ENCODE measurements at regions not wholly inside any gene's neighbourhood (a gene's known extent, or its start where the extent isn't known, plus 50 kb on each side); places are given as distances from the start of the nearest gene placed in this dataset.
A peak's percentile ranks its signal among the peaks of the same experiment; 100 is the strongest.

GRCh38 chr12:54736549-54736948, 88.4 kb upstream of the DCD start:
- in situ Hi-C loops (cut with HindIII; ENCODE audit: low sequenced_read_pairs): no loop called here
- DNase-seq (ENCODE audit: low read depth, low spot score): no peak

GRCh38 chr12:54734196-54734950, 86.2 kb upstream of the DCD start:
- no peak for DNase-seq (ENCODE audit: low read depth, low spot score)
- TF ChIP-seq, protein P1, sequence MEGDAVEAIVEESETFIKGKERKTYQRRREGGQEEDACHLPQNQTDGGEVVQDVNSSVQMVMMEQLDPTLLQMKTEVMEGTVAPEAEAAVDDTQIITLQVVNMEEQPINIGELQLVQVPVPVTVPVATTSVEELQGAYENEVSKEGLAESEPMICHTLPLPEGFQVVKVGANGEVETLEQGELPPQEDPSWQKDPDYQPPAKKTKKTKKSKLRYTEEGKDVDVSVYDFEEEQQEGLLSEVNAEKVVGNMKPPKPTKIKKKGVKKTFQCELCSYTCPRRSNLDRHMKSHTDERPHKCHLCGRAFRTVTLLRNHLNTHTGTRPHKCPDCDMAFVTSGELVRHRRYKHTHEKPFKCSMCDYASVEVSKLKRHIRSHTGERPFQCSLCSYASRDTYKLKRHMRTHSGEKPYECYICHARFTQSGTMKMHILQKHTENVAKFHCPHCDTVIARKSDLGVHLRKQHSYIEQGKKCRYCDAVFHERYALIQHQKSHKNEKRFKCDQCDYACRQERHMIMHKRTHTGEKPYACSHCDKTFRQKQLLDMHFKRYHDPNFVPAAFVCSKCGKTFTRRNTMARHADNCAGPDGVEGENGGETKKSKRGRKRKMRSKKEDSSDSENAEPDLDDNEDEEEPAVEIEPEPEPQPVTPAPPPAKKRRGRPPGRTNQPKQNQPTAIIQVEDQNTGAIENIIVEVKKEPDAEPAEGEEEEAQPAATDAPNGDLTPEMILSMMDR (IDR thresholded peaks at IDR 0.05; ENCODE audit: low read depth, low read length): no peak
- no peak overlapping the region for H3K4me3 ChIP-seq (ENCODE audit: low read depth, low read length)
- in situ Hi-C loops (cut with HindIII; ENCODE audit: low sequenced_read_pairs): no loop called here

More at GRCh38 chr12:54736549-54736948, 88.4 kb upstream of the DCD start:
- TF ChIP-seq, protein P1 (IDR thresholded peaks at IDR 0.05; ENCODE audit: low read depth, low read length): no peak
- H3K4me3 ChIP-seq (ENCODE audit: low read depth, low read length): no peak overlapping the region

DNA sequence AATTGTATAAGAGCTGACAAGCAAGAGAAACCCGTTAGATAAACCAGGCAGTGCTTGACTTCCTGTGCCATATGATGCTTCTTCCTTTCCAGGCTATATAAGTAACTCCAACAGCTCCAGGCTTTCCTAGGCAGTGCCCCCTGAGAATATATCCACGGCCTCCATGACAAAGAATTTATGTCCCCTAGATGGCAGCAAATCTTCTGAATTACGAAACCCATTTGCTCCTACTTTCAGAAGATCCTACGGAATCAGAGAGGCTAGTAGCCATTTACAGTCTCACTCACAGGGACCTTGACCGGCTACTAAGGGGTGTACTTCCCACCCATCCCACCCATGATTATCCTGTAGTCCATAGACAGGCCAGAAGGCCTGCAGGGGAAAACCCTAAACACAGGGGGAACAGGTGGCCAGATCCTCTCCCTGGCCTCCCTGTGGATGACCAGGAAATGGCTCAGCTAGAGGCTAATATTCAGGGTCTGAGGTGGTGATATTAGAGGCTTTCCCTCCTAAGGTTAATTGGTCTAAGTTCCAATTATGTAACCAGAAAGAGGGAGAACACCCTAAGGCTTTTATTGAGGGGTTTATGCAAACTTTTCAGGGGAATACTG, 77.2 kb upstream of the DCD start:
- DNase-seq (ENCODE audit: low read depth, low spot score): no peak
- in situ Hi-C loops (cut with HindIII; ENCODE audit: low sequenced_read_pairs): no loop called here
- TF ChIP-seq, protein P1 (IDR thresholded peaks at IDR 0.05; ENCODE audit: low read depth, low read length): peak; percentile 38
- H3K4me3 ChIP-seq (ENCODE audit: low read depth, low read length): no peak overlapping the region

DNA sequence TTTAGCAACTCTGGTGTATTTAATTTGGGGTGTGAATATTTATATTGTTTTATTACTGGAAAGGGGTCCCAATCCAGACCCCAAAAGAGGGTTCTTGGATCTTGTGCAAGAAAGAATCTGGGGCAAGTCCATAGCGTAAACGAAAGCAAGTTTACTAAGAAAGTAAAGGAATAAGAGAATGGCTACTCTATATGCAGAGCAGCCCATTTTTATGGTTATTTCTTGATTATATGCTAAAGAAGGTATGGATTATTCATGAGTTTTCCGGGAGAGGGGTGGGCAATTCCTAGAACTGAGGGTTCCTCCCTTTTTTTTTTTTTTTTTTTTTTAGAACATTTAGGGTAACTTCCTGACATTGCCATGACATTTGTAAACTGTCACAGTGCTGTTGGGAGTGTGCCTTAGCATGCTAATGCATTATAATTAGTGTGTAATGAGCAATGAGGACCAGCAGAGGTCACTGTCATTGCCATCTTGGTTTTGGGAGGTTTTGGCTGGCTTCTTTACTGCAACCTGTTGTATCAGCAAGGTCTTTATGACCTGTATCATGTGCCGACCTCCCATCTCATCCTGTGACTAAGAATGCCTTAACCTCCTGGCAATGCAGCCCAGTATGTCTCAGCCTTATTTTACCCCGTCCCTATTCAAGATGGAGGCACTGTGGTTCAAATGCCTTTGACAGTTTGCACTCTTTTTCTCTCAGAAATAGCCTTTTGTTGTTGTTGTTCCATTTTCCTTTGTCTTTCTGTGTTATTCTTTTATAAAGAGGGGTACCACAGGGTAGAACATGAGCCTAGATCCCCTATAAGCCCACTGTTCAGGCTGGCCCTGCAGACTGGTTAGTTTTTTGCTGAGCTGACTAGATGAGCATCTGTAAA, 75.5 kb upstream of the DCD start:
- no peak overlapping the region for H3K4me3 ChIP-seq (ENCODE audit: low read depth, low read length)
- no peak for DNase-seq (ENCODE audit: low read depth, low spot score)
- in situ Hi-C loops (cut with HindIII; ENCODE audit: low sequenced_read_pairs): no loop called here
- TF ChIP-seq, protein P1 (IDR thresholded peaks at IDR 0.05; ENCODE audit: low read depth, low read length): peak; percentile 66

GRCh38 chr12:54721312-54721711, 73.1 kb upstream of the DCD start:
- in situ Hi-C loops (cut with HindIII; ENCODE audit: low sequenced_read_pairs): no loop called here
- TF ChIP-seq, protein P1 (IDR thresholded peaks at IDR 0.05; ENCODE audit: low read depth, low read length): no peak

DNA sequence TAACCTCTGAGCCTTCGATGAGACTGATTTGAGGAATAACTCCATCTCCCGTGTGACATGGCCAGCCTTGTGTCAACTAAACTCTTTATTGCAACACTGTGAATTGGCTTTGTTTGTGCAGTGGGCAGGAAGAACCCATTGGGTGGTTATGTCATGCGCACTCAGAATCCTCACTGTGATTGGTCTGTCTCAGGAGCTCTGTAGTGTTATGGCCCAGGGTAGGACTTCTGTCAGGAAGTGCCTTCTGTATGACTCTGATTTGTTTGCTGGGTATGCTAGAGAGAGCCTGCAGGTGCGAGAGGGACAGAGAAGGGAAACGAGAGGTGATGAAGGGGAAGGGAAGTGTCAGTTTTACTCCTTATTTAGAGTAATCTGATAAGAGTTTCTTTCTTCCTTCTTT, 71.5 kb upstream of the DCD start:
- no peak overlapping the region for H3K4me3 ChIP-seq (ENCODE audit: low read depth, low read length)
- DNase-seq (ENCODE audit: low read depth, low spot score): no peak
- TF ChIP-seq, protein P1 (IDR thresholded peaks at IDR 0.05; ENCODE audit: low read depth, low read length): no peak
- in situ Hi-C loops (cut with HindIII; ENCODE audit: low sequenced_read_pairs): no loop called here

More at GRCh38 chr12:54721312-54721711, 73.1 kb upstream of the DCD start:
- no peak for DNase-seq (ENCODE audit: low read depth, low spot score)
- H3K4me3 ChIP-seq (ENCODE audit: low read depth, low read length): no peak overlapping the region
